Smooth muscle cell (in vitro differentiated cells): ENCODE measurements at regions not wholly inside any gene's neighbourhood (a gene's known extent, or its start where the extent isn't known, plus 50 kb on each side); places are given as distances from the start of the nearest gene placed in this dataset.
"Not testable (repeated sequence)": the region's sequence is repeated elsewhere in the genome, so short reads cannot be mapped to it uniquely, and the experiment has no call there.

Source experiments
- DNase-seq: peaks from one replicate; lab custom pipeline; 2025; ENCODE audit not compliant: unreplicated experiment; lab: John Stamatoyannopoulos, UW
- H2AFZ ChIP-seq: fragments of 200-600 bp; sonication (generic); 2 replicates; pipeline ENCODE4 v1.6.0; 2016; ENCODE audit warnings: antibody characterized with exemption, low read depth, mild to moderate bottlenecking
- H3F3A ChIP-seq: fragments of 200-600 bp; sonication (generic); 2 replicates; pipeline ENCODE4 v1.6.0; 2017; ENCODE audit warnings: antibody characterized with exemption, low read depth
- H3K27ac ChIP-seq: fragments of 200-600 bp; sonication (generic); 2 replicates; pipeline ENCODE4 v1.5.1; 2016; ENCODE audit warnings: low read depth, mild to moderate bottlenecking
- H3K27me3 ChIP-seq: fragments of 200-600 bp; sonication (generic); 2 replicates; pipeline ENCODE4 v1.6.1; 2016; ENCODE audit warnings: low read depth, mild to moderate bottlenecking
- H3K36me3 ChIP-seq: fragments of 200-600 bp; sonication (generic); 2 replicates; pipeline ENCODE4 v1.5.1; 2016; ENCODE audit warnings: low read depth
- H3K4me1 ChIP-seq: fragments of 200-600 bp; sonication (generic); 2 replicates; pipeline ENCODE4 v1.5.1; 2016; ENCODE audit warnings: low read depth
- H3K4me2 ChIP-seq: fragments of 200-600 bp; sonication (generic); 2 replicates; pipeline ENCODE4 v1.6.0; 2016; ENCODE audit warnings: mild to moderate bottlenecking
- H3K4me3 ChIP-seq: fragments of 200-600 bp; sonication (generic); 2 replicates; pipeline ENCODE4 v1.5.1; 2016; ENCODE audit warnings: mild to moderate bottlenecking
- H3K79me2 ChIP-seq: fragments of 200-600 bp; sonication (generic); 2 replicates; pipeline ENCODE4 v1.6.0; 2016; ENCODE audit warnings: low read depth, mild to moderate bottlenecking
- H3K9ac ChIP-seq: fragments of 200-600 bp; sonication (generic); 2 replicates; pipeline ENCODE4 v1.6.0; 2016; ENCODE audit warnings: low read depth
- H3K9me3 ChIP-seq: fragments of 200-600 bp; sonication (generic); replicated peaks from 2 replicates; pipeline ENCODE4 v1.5.1; 2016; ENCODE audit warnings: low read depth
- H4K20me1 ChIP-seq: fragments of 200-600 bp; sonication (generic); 2 replicates; pipeline ENCODE4 v1.6.0; 2016; ENCODE audit warnings: low read depth
- CTCF ChIP-seq: fragments of 200-600 bp; sonication (generic); IDR thresholded peaks from 2 replicates; pipeline ENCODE4 v1.5.1; 2017; ENCODE audit warnings: borderline replicate concordance, mild to moderate bottlenecking, antibody characterized with exemption; ENCODE audit not compliant: insufficient read depth, poor library complexity, severe bottlenecking
- WGBS: methylation state at CpG from one replicate; pipeline ENCODE4 v1.1.7; 2016; ENCODE audit warnings: low lambda C conversion rate; 5-methylcytosine and 5-hydroxymethylcytosine counted together

- no peaks in the 10 kb centered on the region for H3K9me3 ChIP-seq
- H3K4me3 ChIP-seq: no peak overlapping the region
- DNase-seq: no peak
- 84% methylated on average over 1 of the region's 1 CpG for WGBS
- no peaks in the 10 kb centered on the region for H3K79me2 ChIP-seq
- H3F3A ChIP-seq: no peaks in the 10 kb centered on the region
- H3K4me2 ChIP-seq: peak overlapping the region; percentile 38
- H2AFZ ChIP-seq: peak overlapping the region; percentile 71
- no peak overlapping the region for H3K27ac ChIP-seq
- no peak for TF ChIP-seq CTCF
- no peaks in the 10 kb centered on the region for H4K20me1 ChIP-seq
- H3K27me3 ChIP-seq: no peaks in the 10 kb centered on the region
- no peak overlapping the region for H3K9ac ChIP-seq
- H3K4me1 ChIP-seq: no peaks in the 10 kb centered on the region
- H3K36me3 ChIP-seq: no peaks in the 10 kb centered on the region
Observed at GRCh38 chr4:125582302-125582701, 267.5 kb downstream of the FAT4 start.

GRCh38 chr4:125590158-125590557 is 275.4 kb downstream of the FAT4 start:
- no peaks in the 10 kb centered on the region for H3K4me1 ChIP-seq
- no peaks in the 10 kb centered on the region for H3K27me3 ChIP-seq

GRCh38 chr4:125591290-125591689 is 276.5 kb downstream of the FAT4 start:
- no peak for TF ChIP-seq CTCF
- 97% methylated on average over 8 of the region's 8 CpGs for WGBS

More at GRCh38 chr4:125590158-125590557, 275.4 kb downstream of the FAT4 start:
- no peak overlapping the region for H3K9ac ChIP-seq
- no peaks in the 10 kb centered on the region for H3F3A ChIP-seq
- H2AFZ ChIP-seq: no peak overlapping the region
- DNase-seq: no peak
- no peaks in the 10 kb centered on the region for H3K79me2 ChIP-seq
- H3K27ac ChIP-seq: no peak overlapping the region
- WGBS: 91% methylated on average over 1 of the region's 1 CpG
- H3K4me2 ChIP-seq: no peak overlapping the region
- TF ChIP-seq CTCF: no peak
- H4K20me1 ChIP-seq: no peaks in the 10 kb centered on the region
- H3K36me3 ChIP-seq: no peaks in the 10 kb centered on the region
- H3K9me3 ChIP-seq: no peaks in the 10 kb centered on the region
- H3K4me3 ChIP-seq: no peak overlapping the region

GRCh38 chr4:125594056-125594602 is 279.4 kb downstream of the FAT4 start:
- H2AFZ ChIP-seq: no peak overlapping the region
- 77% methylated on average over 4 of the region's 4 CpGs for WGBS
- H3K36me3 ChIP-seq: no peaks in the 10 kb centered on the region
- H3K9ac ChIP-seq: no peak overlapping the region
- no peak overlapping the region for H3K27ac ChIP-seq
- no peaks in the 10 kb centered on the region for H4K20me1 ChIP-seq
- H3K9me3 ChIP-seq: no peaks in the 10 kb centered on the region
- no peak for DNase-seq
- no peaks in the 10 kb centered on the region for H3K79me2 ChIP-seq
- no peaks in the 10 kb centered on the region for H3F3A ChIP-seq
- H3K4me2 ChIP-seq: no peak overlapping the region
- H3K27me3 ChIP-seq: no peaks in the 10 kb centered on the region
- H3K4me3 ChIP-seq: no peak overlapping the region
- TF ChIP-seq CTCF: no peak
- H3K4me1 ChIP-seq: no peaks in the 10 kb centered on the region

More at GRCh38 chr4:125591290-125591689, 276.5 kb downstream of the FAT4 start:
- Histone ChIP-seq H3K9me3 (no peaks in the 10 kb centered on the region), H3K9ac (no peak overlapping the region), H3K79me2 (no peaks in the 10 kb centered on the region), H3K36me3 (no peaks in the 10 kb centered on the region), H3K27ac (no peak overlapping the region), H3F3A (no peaks in the 10 kb centered on the region), H4K20me1 (no peaks in the 10 kb centered on the region), H3K4me3 (no peak overlapping the region), H3K27me3 (no peaks in the 10 kb centered on the region), H3K4me2 (no peak overlapping the region), H2AFZ (no peak overlapping the region), H3K4me1 (no peaks in the 10 kb centered on the region)
- DNase-seq: no peak

- WGBS: 85% methylated on average over 2 of the region's 2 CpGs
- not testable (repeated sequence) for H4K20me1 ChIP-seq, H3K4me3 ChIP-seq
Observed at GRCh38 chr4:125605926-125606325, 291.2 kb downstream of the FAT4 start.

More at GRCh38 chr4:125605926-125606325, 291.2 kb downstream of the FAT4 start:
- H3K4me1 ChIP-seq, H3K27ac ChIP-seq, DNase-seq, H3K79me2 ChIP-seq, H3K27me3 ChIP-seq, H3K9ac ChIP-seq, H3K36me3 ChIP-seq, H3K9me3 ChIP-seq, H2AFZ ChIP-seq, H3K4me2 ChIP-seq, H3F3A ChIP-seq: not testable (repeated sequence)
